Hematopoietic multipotent progenitor cell treated with erythropoietin and hydrocortisone succinate and interleukin-3 and kit ligand, for 6 days (in vitro differentiated cells): ENCODE measurements at regions not wholly inside any gene's neighbourhood (a gene's known extent, or its start where the extent isn't known, plus 50 kb on each side); places are given as distances from the start of the nearest gene placed in this dataset.

Experiments used
- DNase-seq: peaks from one replicate; pipeline ENCODE4 v3.0.0-alpha.2; 2015

DNA sequence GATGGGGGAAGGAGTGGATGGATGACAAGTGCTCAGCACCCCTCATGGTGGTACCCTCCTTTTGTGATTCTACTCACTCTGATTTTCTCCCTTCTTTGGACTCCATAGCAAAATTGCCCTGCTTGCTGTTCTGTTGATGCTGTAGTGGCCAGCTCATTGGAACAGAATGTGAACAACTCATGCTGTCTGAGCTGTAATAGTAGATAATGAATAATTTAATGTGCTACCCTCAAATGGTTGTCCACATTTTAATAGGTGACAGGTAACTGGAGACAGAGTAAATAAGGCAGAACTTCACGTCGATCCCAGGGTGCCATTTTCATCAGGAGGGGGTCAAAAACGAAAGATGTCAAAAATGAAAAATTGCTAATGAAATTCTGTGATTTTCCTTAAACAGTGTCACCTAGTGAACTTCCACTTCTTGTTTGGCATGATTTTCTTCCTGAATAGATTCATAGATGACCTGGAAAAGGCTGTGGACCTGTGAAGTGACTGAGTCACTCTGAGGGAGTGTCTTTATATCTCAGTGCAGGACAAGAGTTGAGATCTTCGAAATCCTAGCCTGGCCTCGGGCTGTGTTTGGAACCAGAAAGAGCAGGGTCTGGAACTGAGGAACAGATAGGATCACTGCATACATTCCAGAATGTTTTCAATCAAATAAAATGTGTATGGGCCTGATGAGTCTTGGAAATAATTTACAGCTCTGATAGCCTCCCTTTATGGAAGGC lies 270.2 kb downstream of the PSAT1 start:
- no peak for DNase-seq

DNA sequence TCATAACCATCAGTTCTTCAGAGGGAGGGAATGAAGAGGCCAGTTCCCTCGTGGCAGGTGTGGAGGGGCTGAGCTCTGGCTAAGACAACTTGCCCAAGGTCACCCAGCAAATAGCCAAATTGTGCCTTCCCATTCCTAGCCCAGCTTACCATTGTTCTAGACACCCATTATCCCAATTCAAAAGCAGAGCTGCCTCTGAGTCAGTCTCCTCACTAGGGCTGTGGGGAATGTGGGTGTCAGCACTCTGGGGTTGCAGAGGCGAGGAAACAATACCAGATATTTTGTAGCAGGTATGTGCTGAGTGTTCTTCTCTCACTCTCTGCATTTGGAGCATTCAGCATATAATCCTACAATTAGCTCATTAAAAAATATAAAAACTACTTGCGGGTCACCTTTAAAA lies 270.8 kb downstream of the PSAT1 start:
- no peak for DNase-seq

GRCh38 chr9:78568774-78569173 lies 271.8 kb downstream of the PSAT1 start:
- DNase-seq, result no peak

- DNase-seq, result no peak
These were observed 275.3 kb downstream of the PSAT1 start for GRCh38 chr9:78572266-78572665.

- no peak for DNase-seq
These were observed 276.3 kb downstream of the PSAT1 start for GRCh38 chr9:78573205-78573604.

GRCh38 chr9:78573669-78574068 lies 276.7 kb downstream of the PSAT1 start:
- no peak for DNase-seq

- no peak for DNase-seq
These were observed 277.6 kb downstream of the PSAT1 start for GRCh38 chr9:78574354-78575045.

GRCh38 chr9:78575081-78575480 lies 278.2 kb downstream of the PSAT1 start:
- no peak for DNase-seq

DNA sequence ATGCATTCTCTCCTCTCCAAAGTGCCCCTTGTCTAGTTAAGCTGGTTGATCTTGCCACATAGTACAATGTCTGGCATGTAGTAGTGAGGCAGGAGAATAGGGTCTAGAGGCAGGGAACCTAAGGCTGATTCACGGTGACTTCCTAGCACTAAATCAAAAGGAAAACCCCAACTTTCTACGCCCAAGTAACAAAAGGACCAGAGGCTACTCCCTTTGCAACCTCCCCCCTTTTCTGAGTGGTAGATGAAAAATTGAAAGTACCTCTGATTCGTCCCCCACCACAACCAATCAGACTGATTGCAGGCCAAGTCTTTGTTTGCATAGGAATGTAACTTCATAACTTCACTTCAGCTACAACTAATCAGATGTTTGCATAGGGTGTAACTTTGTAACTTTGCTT lies 278.8 kb downstream of the PSAT1 start:
- no peak for DNase-seq

DNA sequence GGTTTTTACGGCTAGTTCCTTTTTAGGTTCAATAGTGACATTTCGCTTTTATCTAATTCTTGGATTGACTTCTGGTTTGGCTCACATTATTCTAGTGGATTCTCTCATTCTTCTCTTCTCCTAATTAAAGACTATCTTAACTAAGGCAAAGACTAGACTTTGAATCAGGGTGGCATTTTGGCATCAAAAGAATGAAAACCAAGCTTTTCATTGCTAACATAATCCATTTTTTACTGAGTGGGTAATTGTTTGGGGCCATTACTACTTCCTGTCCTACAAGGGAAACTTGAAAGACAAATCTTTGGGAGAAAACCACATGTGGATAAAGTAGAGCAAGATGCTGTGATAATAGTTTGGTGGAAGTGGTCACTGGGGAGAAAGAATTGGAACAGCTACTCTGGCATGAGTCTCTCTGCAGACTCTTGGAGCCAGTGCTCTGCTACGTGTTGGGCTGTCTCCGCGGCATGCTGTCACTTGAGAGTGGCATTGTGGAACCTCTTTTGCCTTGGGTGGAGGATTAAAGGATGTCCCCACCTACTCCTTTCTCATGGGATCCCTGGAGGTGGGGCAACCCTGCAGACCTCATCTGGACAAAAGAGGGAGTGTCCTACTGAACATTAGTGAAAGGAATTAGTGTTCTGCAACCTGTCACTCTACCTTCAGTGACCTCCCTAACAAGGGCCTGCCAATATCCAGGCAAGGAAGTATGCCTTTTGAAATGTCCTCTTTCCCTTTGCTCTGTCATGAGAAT lies 280.4 kb downstream of the PSAT1 start:
- no peak for DNase-seq

GRCh38 chr9:78578072-78578471 lies 281.1 kb downstream of the PSAT1 start:
- no peak for DNase-seq

DNA sequence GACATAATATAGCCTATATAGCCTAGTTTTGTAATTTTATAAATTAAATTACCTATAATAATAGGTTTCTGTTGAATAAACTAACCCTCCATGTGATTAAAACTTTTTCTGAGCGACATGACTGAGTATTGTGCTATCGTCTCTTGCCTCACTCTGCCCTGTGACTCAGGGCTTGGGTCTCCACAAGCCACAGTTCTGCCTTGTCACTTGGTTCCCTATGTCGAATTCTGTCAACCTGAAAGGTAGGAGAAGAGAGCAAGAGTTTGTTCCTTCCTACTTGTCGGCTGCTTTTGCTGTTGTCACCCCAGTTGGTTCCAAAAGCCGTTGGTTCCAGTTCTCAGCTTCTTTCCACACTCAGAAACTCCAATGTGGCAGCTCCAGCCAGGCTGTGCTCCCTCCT lies 285.9 kb downstream of the PSAT1 start:
- DNase-seq, result peak; percentile 4

DNA sequence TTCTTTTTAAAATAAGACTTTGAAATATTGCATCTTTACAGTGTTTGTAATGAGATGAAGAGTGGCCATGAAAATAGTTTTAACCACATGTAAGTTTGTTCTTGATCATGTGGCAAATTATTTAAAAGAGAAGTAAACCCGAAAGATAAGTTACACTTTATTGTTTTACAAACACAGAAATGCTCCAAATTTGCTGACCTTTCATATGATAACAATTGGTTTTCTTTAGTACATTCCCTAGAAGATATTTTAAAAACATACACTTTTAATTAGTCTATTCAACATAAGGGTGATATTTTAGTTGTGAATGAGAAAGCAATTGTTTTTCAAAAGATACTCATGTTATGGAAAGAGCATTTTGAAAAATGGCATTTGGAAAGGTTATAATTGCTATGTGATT lies 287.7 kb downstream of the PSAT1 start:
- DNase-seq, result no peak

GRCh38 chr9:78585909-78586308 lies 289.0 kb downstream of the PSAT1 start:
- no peak for DNase-seq

GRCh38 chr9:78590068-78590467 lies 293.1 kb downstream of the PSAT1 start:
- DNase-seq, result no peak

DNA sequence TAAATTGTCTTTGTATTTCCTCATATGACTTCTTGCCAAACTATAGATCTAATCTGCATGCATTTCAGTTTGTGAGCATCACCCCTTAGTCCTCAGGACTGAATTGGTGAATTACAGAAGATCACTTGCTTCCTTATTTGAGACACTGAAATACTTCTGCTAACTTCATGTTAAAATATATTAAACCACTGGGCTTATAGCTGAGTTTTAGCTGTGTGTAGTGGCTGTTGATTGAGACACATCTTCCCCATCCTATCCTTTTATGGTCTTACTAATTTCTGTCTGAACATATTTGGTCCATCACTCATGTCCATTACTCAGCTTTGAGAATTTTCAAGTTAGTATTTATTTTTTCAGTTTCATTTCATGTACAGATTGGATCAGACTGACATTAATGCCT lies 295.9 kb downstream of the PSAT1 start:
- peak; percentile 31 for DNase-seq

- DNase-seq, result no peak
These were observed 298.4 kb downstream of the PSAT1 start for GRCh38 chr9:78595200-78595945.

DNA sequence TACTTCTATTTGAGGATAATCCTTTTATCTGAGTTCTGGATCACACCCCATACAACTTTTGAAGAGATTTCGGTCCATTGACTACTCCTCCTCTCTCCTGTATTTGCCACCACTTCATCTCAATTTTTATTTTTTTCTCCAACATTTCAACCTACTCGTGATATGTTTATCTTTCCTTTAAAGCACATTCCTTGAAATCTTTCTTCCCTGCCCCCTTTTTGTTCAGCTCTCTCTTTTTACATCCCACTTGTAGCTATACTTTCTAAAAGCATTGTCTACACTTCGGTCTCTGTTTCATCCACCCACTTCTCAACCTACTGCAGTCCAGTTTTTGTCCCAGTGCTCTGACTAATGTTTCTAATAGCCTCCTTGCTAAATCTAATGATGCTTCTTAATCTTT lies 299.4 kb downstream of the PSAT1 start:
- DNase-seq, result no peak

DNA sequence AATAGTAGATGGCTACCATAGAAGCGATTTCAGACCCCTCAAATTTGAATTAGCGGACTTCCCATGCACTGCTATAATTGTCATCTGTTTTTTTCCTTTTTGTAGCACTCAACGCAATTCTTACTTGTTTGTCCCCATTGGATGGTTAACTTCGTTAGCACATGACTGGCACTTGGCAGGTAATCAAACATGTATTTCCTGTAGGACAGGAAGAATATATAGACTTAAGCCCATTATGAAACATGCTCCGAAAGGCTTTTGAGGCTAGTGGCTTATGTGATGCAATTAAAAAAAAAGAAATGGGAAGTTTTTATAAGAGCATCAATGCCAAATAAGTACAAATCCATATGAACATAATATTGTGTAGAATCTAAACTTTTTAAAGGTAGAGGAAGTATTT lies 301.2 kb downstream of the PSAT1 start:
- peak; percentile 41 for DNase-seq

DNA sequence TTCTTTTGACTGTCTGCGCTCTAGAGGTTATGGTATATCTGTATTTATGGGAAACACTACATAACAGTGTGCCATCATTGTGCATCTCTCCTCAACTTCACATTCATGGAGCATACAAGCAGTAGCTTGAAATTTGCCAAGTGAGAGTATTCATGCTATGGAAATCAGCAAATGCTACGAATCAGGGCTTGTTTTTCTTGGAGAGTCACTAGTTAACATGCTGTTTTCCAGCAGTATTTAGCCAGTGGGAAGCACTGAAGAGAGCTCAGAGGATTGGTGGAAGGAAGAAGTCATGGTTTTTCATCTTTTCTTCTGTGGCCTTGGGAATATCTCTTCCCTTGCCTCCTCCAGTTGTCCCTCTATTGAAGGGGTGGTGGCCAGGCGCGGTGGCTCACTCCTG lies 303.0 kb downstream of the PSAT1 start:
- no peak for DNase-seq

DNA sequence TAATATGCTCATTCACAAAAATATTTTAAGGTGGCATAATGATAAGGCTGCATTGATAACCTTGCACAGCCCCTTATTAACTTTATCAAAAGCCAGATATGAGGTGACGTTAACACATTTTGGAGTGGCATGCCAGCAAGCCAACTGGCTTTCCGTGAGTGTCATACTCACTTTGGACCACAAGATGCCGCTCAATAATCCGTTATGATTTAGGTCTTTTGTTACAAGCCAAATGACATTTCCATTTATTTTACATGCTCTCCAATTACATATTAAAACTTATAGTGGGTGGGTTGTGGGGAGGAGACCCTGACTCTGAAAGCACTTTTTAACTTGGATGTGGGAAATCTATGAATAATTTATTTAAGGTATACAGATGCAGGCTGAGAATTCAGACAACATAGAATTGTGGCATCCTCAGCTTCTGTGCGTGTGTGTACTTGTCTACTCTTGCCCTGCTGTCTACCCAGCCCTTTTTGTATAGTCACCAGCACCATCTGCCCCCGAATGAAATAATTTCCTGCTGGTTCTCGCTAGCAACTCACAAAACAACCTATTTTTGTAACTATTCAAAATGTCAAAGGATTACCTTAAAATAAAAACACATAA lies 305.1 kb downstream of the PSAT1 start:
- DNase-seq, result peak; percentile 61

DNA sequence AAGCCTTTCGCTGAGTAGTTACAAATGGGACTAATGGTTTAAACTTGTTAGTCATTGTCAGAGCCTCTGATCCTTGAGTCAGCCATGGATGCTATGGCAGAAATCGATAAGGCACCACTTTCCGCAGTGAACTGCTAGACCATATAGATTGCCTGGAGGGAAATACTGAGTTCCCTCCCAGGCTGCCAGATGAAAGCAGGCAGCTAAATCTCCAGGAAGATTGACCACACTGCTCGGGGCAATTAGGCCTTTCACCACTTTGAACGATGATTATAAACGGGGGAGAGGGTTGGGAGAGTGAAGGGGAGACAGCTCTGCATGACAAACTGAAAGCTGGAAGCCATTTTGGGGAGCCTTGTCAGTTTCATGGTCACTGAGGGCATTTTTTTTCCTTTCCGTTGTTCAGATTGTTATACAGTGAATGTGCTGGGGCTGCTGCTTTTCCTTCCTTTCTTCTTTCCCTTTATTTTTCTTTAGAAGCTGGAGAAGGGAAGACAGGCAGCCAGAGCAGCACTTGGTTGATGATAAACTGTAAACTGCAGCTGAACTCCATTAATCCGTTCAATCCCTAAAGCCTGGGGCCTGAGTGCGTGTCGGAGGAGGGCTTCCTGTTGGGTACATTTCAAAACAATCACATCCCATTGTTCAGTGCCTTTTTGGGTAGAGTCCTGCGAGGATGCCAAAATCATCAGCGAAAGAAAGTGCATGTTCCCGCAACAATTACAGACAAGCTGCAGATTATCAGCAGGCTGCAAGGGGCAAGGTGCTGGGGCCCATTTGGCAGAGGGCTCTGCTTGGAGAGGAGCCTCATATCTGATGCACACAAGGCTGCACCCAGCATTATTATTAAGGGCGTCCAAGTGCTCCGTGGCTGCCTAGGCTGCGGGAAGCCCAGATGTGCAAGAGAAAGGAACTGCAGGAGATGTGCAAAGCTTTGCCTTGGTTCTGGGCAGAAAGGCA lies 308.4 kb downstream of the PSAT1 start:
- no peak for DNase-seq
